ENCODE measurements at regions not wholly inside any gene's neighbourhood (a gene's known extent, or its start where the extent isn't known, plus 50 kb on each side); places are given as distances from the start of the nearest gene placed in this dataset.
"Not testable (repeated sequence)": the region's sequence is repeated elsewhere in the genome, so short reads cannot be mapped to it uniquely, and the experiment has no call there.

GRCh38 chr12:75764091-75764841 lies 252.9 kb upstream of the KRR1 start:
- DNase-seq (ENCODE audit: low read depth in 2 of 2) = no peak

GRCh38 chr12:75760573-75761294 lies 249.3 kb upstream of the KRR1 start:
- DNase-seq (ENCODE audit: low read depth in 2 of 2) = no peak

GRCh38 chr12:75759842-75760572 lies 248.6 kb upstream of the KRR1 start:
- no peak for DNase-seq (ENCODE audit: low read depth in 2 of 2)

GRCh38 chr12:75759196-75759595 lies 247.8 kb upstream of the KRR1 start:
- no peak for DNase-seq (ENCODE audit: low read depth in 2 of 2)

GRCh38 chr12:75756771-75757170 lies 245.4 kb upstream of the KRR1 start:
- no peak for DNase-seq (ENCODE audit: low read depth in 2 of 2)

GRCh38 chr12:75756111-75756510 lies 244.7 kb upstream of the KRR1 start:
- DNase-seq (ENCODE audit: low read depth in 2 of 2) = no peak

- DNase-seq (ENCODE audit: low read depth in 2 of 2) = no peak
Measured at GRCh38 chr12:75754698-75755097, 243.3 kb upstream of the KRR1 start.

- DNase-seq (ENCODE audit: low read depth in 2 of 2) = no peak
Measured at GRCh38 chr12:75754141-75754540, 242.7 kb upstream of the KRR1 start.

GRCh38 chr12:75751769-75752471 lies 240.5 kb upstream of the KRR1 start:
- no peak for DNase-seq (ENCODE audit: low read depth in 2 of 2)

GRCh38 chr12:75750716-75751306 lies 239.4 kb upstream of the KRR1 start:
- DNase-seq (ENCODE audit: low read depth in 2 of 2) = no peak

- not testable (repeated sequence) for DNase-seq (ENCODE audit: low read depth in 2 of 2)
Measured at GRCh38 chr12:75748990-75749389, 237.6 kb upstream of the KRR1 start.

GRCh38 chr12:75748136-75748535 lies 236.7 kb upstream of the KRR1 start:
- no peak for DNase-seq (ENCODE audit: low read depth in 2 of 2)

GRCh38 chr12:75747572-75748021 lies 236.2 kb upstream of the KRR1 start:
- DNase-seq (ENCODE audit: low read depth in 2 of 2) = no peak

- no peak for DNase-seq (ENCODE audit: low read depth in 2 of 2)
Measured at GRCh38 chr12:75746621-75747020, 235.2 kb upstream of the KRR1 start.

GRCh38 chr12:75744607-75745256 lies 233.3 kb upstream of the KRR1 start:
- DNase-seq (ENCODE audit: low read depth in 2 of 2) = no peak

GRCh38 chr12:75742961-75743360 lies 231.6 kb upstream of the KRR1 start:
- DNase-seq (ENCODE audit: low read depth in 2 of 2) = no peak

GRCh38 chr12:75742048-75742447 lies 230.6 kb upstream of the KRR1 start:
- no peak for DNase-seq (ENCODE audit: low read depth in 2 of 2)

- no peak for DNase-seq (ENCODE audit: low read depth in 2 of 2)
Measured at GRCh38 chr12:75739912-75740311, 228.5 kb upstream of the KRR1 start.

- not testable (repeated sequence) for DNase-seq (ENCODE audit: low read depth in 2 of 2)
Measured at GRCh38 chr12:75739098-75739497, 227.7 kb upstream of the KRR1 start.

GRCh38 chr12:75738486-75738885 lies 227.1 kb upstream of the KRR1 start:
- DNase-seq (ENCODE audit: low read depth in 2 of 2) = peak; percentile 3 to 8

GRCh38 chr12:75735853-75736252 lies 224.4 kb upstream of the KRR1 start:
- no peak for DNase-seq (ENCODE audit: low read depth in 2 of 2)

Data from stimulated activated CD8-positive, alpha-beta memory T cell treated with anti-CD3 and anti-CD28 coated beads, Interleukin-2, amount 100 ng/mL, for 48 hours (primary cell).